ENCODE measurements at regions not wholly inside any gene's neighbourhood (a gene's known extent, or its start where the extent isn't known, plus 50 kb on each side); places are given as distances from the start of the nearest gene placed in this dataset.

- H3K27me3 Mint-ChIP-seq (ENCODE audit: low read depth, poor library complexity), result peaks cover 3% of the 10 kb centered on the region
- no peak overlapping the region for H3K27ac Mint-ChIP-seq
- TF ChIP-seq CTCF (IDR thresholded peaks at IDR 0.05), result no peak
- no peaks in the 10 kb centered on the region for H3K36me3 Mint-ChIP-seq (ENCODE audit: low read depth)
- H3K4me1 Mint-ChIP-seq, result peaks cover 33% of the 10 kb centered on the region
- H3K9me3 Mint-ChIP-seq, result no peaks in the 10 kb centered on the region
- no peak overlapping the region for H3K4me3 Mint-ChIP-seq
- no peak for DNase-seq
Measured at GRCh38 chr1:58331156-58331555, 215.4 kb downstream of the OMA1 start.

GRCh38 chr1:58325866-58326265, 220.7 kb downstream of the OMA1 start:
- Mint-ChIP-seq H3K36me3 (ENCODE audit: low read depth) (peaks cover 4% of the 10 kb centered on the region), H3K27ac (no peak overlapping the region), H3K27me3 (ENCODE audit: low read depth, poor library complexity) (no peaks in the 10 kb centered on the region), H3K4me3 (no peak overlapping the region), H3K4me1 (peaks cover 30% of the 10 kb centered on the region), H3K9me3 (peaks cover 23% of the 10 kb centered on the region)
- DNase-seq, result no peak
- TF ChIP-seq CTCF (IDR thresholded peaks at IDR 0.05), result no peak

DNA sequence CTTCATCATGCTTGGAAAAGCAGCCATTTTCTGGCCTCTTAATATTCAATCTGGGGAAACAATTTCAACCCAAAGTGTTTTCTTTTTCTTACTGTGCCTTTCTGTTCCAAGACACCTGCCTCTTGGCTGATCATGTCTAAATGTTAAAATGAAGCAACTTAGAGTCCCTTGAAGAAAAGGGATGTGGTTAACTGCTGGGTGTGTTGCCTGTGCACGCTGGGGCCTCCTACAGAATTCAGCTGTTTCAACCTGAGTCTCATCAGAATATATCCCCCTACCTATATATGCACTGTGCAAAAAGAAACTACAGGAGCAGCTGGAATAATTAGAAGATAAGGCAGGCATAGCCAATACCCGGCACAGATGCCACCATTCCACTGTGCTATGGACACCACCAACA, 222.0 kb downstream of the OMA1 start:
- peaks cover 23% of the 10 kb centered on the region for H3K9me3 Mint-ChIP-seq
- no peak for DNase-seq
- no peak overlapping the region for H3K4me3 Mint-ChIP-seq
- H3K4me1 Mint-ChIP-seq, result peaks cover 30% of the 10 kb centered on the region
- no peak overlapping the region for H3K27ac Mint-ChIP-seq
- H3K27me3 Mint-ChIP-seq (ENCODE audit: low read depth, poor library complexity), result no peaks in the 10 kb centered on the region
- H3K36me3 Mint-ChIP-seq (ENCODE audit: low read depth), result peaks cover 4% of the 10 kb centered on the region
- TF ChIP-seq CTCF (IDR thresholded peaks at IDR 0.05), result no peak

GRCh38 chr1:58318157-58319005, 228.1 kb downstream of the OMA1 start:
- H3K27me3 Mint-ChIP-seq (ENCODE audit: low read depth, poor library complexity), result peaks cover 2% of the 10 kb centered on the region
- H3K36me3 Mint-ChIP-seq (ENCODE audit: low read depth), result peaks cover 3% of the 10 kb centered on the region
- TF ChIP-seq CTCF (IDR thresholded peaks at IDR 0.05), result no peak
- H3K4me3 Mint-ChIP-seq, result no peak overlapping the region
- peaks cover 21% of the 10 kb centered on the region for H3K9me3 Mint-ChIP-seq
- no peak for DNase-seq
- peak overlapping the region; percentile 64 for H3K27ac Mint-ChIP-seq
- peaks cover 8% of the 10 kb centered on the region for H3K4me1 Mint-ChIP-seq

GRCh38 chr1:58317694-58318093, 228.8 kb downstream of the OMA1 start:
- Mint-ChIP-seq H3K27ac (no peak overlapping the region), H3K4me1 (peaks cover 8% of the 10 kb centered on the region), H3K4me3 (no peak overlapping the region), H3K27me3 (ENCODE audit: low read depth, poor library complexity) (peaks cover 3% of the 10 kb centered on the region), H3K9me3 (peaks cover 14% of the 10 kb centered on the region), H3K36me3 (ENCODE audit: low read depth) (no peaks in the 10 kb centered on the region)
- DNase-seq, result no peak
- TF ChIP-seq CTCF (IDR thresholded peaks at IDR 0.05), result no peak

DNA sequence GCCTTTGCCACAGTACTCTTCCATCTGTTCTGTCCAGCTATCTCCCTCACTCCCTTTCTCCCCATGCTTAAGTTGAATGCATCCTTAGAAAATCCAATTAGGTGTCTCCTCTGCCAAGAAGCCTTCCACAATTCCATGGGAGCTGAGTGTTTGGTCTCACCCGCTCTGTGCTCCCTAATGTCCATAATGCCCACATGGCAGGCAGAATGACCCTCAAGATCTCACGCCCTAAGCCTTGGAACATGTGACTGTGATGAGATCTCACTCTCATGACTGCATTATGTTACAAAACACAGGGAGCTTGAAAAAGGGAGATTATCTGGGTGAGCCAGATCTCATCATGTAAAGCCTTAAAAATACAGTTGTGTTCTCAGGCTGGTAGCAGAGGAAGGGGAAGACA, 229.4 kb downstream of the OMA1 start:
- Mint-ChIP-seq H3K9me3 (peaks cover 10% of the 10 kb centered on the region), H3K27me3 (ENCODE audit: low read depth, poor library complexity) (peaks cover 3% of the 10 kb centered on the region), H3K27ac (no peak overlapping the region), H3K36me3 (ENCODE audit: low read depth) (no peaks in the 10 kb centered on the region), H3K4me3 (no peak overlapping the region), H3K4me1 (peaks cover 8% of the 10 kb centered on the region)
- TF ChIP-seq CTCF (IDR thresholded peaks at IDR 0.05), result no peak
- no peak for DNase-seq

Measured in nephron progenitor cell (in vitro differentiated cells).